Kidney epithelial cell (primary cell): ENCODE measurements at regions not wholly inside any gene's neighbourhood (a gene's known extent, or its start where the extent isn't known, plus 50 kb on each side); places are given as distances from the start of the nearest gene placed in this dataset.
"Not testable (repeated sequence)": the region's sequence is repeated elsewhere in the genome, so short reads cannot be mapped to it uniquely, and the experiment has no call there.

Experiments used
- DNase-seq: peaks from one replicate; pipeline ENCODE4 v3.0.0-alpha.2; 2010; ENCODE audit warnings: low read depth
- H3K27me3 ChIP-seq: 2 replicates; pipeline ENCODE4 v1.6.0; 2011; ENCODE audit warnings: low read length; ENCODE audit not compliant: control insufficient read depth, insufficient read depth
- H3K36me3 ChIP-seq: 2 replicates; pipeline ENCODE4 v1.5.1; 2011; ENCODE audit warnings: low read length; ENCODE audit not compliant: control insufficient read depth, insufficient read depth
- H3K4me3 ChIP-seq: 2 replicates; pipeline ENCODE4 v1.5.1; 2011; ENCODE audit warnings: low read depth, mild to moderate bottlenecking, control low read depth, low read length
- TF ChIP-seq, protein P1 (sequence below): IDR thresholded peaks from 2 replicates; pipeline ENCODE4 v1.5.1; 2011; ENCODE audit warnings: mild to moderate bottlenecking, moderate library complexity, low read length, control low read depth, inconsistent platforms; ENCODE audit not compliant: insufficient read depth, poor library complexity, severe bottlenecking

- TF ChIP-seq, protein P1, sequence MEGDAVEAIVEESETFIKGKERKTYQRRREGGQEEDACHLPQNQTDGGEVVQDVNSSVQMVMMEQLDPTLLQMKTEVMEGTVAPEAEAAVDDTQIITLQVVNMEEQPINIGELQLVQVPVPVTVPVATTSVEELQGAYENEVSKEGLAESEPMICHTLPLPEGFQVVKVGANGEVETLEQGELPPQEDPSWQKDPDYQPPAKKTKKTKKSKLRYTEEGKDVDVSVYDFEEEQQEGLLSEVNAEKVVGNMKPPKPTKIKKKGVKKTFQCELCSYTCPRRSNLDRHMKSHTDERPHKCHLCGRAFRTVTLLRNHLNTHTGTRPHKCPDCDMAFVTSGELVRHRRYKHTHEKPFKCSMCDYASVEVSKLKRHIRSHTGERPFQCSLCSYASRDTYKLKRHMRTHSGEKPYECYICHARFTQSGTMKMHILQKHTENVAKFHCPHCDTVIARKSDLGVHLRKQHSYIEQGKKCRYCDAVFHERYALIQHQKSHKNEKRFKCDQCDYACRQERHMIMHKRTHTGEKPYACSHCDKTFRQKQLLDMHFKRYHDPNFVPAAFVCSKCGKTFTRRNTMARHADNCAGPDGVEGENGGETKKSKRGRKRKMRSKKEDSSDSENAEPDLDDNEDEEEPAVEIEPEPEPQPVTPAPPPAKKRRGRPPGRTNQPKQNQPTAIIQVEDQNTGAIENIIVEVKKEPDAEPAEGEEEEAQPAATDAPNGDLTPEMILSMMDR, result no peak
- Histone ChIP-seq H3K4me3 (no peak overlapping the region), H3K27me3 (no peaks in the 10 kb centered on the region), H3K36me3 (no peaks in the 10 kb centered on the region)
- DNase-seq, result no peak
Measured at GRCh38 chr5:7131680-7132079, 264.3 kb upstream of the ADCY2 start.

GRCh38 chr5:7146886-7147285 lies 249.1 kb upstream of the ADCY2 start:
- DNase-seq, result no peak
- Histone ChIP-seq H3K4me3 (no peak overlapping the region), H3K36me3 (no peaks in the 10 kb centered on the region), H3K27me3 (no peaks in the 10 kb centered on the region)
- TF ChIP-seq, protein P1, result no peak

DNA sequence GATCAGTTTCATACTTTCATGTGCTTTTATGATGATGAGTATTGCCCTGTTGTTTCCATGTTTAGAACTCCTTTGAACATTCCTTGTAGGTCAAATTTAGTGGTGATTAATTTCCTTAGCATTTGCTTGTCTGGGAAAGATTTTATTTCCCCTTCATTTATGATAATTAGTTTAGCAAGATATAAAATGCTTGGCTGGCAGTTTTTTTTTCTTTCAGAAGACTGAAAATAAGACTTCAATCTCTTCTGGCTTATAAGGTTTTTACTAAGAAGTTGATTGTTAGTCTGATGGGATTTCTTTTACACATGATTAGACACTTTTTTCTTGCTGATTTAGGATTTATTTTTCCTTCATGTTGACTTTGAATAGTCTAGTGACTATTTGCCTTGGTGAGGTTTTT lies 238.9 kb upstream of the ADCY2 start:
- Histone ChIP-seq H3K4me3 (no peak overlapping the region), H3K27me3 (no peaks in the 10 kb centered on the region), H3K36me3 (no peaks in the 10 kb centered on the region)
- DNase-seq, result no peak
- TF ChIP-seq, protein P1, result no peak

DNA sequence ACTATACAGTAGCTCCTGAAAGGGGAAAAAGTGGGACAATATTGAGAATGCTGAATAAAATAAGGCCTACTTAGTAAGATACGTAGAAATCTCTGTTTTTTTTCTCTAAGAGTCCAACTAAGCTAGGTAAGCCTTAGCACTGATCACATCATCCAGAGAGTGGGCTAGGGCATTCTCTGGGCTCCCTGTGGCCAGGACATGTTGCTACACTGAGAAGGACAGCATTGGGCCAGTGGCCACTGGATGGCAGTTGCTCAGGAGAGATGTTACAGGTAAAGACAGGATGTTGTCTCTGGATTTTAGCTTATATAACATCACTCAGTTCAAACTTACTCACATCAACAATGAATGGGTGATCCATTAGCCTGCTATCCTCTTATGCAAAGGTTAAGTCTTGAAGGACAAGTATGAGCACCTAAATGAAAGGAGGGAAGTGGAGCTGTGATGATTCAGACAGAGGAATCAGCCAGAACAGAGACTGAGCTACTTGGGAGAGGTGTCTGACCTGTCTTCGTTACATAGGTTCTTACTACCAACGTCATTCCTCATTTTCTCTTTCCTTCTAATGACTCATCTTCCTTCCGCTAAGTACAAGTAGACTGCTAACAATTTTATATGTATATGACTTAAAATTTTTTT lies 226.6 kb upstream of the ADCY2 start:
- Histone ChIP-seq H3K27me3 (no peaks in the 10 kb centered on the region), H3K4me3 (no peak overlapping the region), H3K36me3 (no peaks in the 10 kb centered on the region)
- DNase-seq, result no peak
- TF ChIP-seq, protein P1, result no peak

GRCh38 chr5:7170785-7171184 lies 225.2 kb upstream of the ADCY2 start:
- not testable (repeated sequence) for H3K27me3 ChIP-seq, H3K4me3 ChIP-seq, DNase-seq, H3K36me3 ChIP-seq

DNA sequence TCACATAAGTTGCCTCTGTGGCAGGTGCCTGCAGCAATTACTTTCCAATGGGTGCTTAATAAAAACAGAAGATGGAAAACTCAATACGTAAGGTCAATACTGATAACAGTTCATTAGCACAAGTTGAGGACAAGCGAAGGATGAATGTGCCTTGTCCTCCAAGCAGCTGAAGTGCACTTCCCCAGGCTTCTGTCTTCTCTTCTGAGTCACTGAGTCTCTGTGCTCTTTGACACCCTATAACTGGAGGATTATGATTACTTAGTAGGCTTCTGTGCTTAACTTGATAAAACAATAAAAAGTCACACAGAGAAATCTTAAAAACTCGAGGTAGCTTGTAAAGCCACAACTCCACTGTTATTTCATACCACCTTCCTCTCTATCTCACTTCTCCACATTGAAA lies 216.6 kb upstream of the ADCY2 start:
- DNase-seq, result no peak
- TF ChIP-seq, protein P1, result no peak
- no peak overlapping the region for H3K4me3 ChIP-seq
- no peaks in the 10 kb centered on the region for H3K27me3 ChIP-seq
- no peaks in the 10 kb centered on the region for H3K36me3 ChIP-seq
